ENCODE measurements at regions not wholly inside any gene's neighbourhood (a gene's known extent, or its start where the extent isn't known, plus 50 kb on each side); places are given as distances from the start of the nearest gene placed in this dataset.

GRCh38 chr4:110988722-110989121 lies 365.8 kb upstream of the PITX2 start:
- Histone ChIP-seq H3K4me3 (ENCODE audit: low read length in 3 of 3) (peak overlapping the region in 1 of 3 donors; percentile 2), H3K9me3 (ENCODE audit: control insufficient read depth in 3 of 3, low read length in 3 of 3) (no peaks in the 10 kb centered on the region), H3K27me3 (ENCODE audit: control insufficient read depth in 3 of 3, insufficient read depth in 3 of 3, low read length in 3 of 3) (no peaks in the 10 kb centered on the region), H3K27ac (ENCODE audit: low read depth, low read length) (no peak overlapping the region), H3K4me1 (ENCODE audit: control insufficient read depth in 3 of 3, insufficient read depth in 3 of 3, low read length in 3 of 3) (peaks cover 0 to 4% (median 0%) of the 10 kb centered on the region in 3 donors), H3K36me3 (ENCODE audit: control insufficient read depth in 3 of 3, insufficient read depth in 3 of 3, low read length in 3 of 3) (no peaks in the 10 kb centered on the region), H3K9ac (ENCODE audit: low read depth in 1 of 3, low read length in 3 of 3) (peak overlapping the region in 1 of 3 donors; percentile 36)

GRCh38 chr4:110989125-110989524 lies 366.2 kb upstream of the PITX2 start:
- Histone ChIP-seq H3K27ac (ENCODE audit: low read depth, low read length) (no peak overlapping the region), H3K9me3 (ENCODE audit: control insufficient read depth in 3 of 3, low read length in 3 of 3) (no peaks in the 10 kb centered on the region), H3K36me3 (ENCODE audit: control insufficient read depth in 3 of 3, insufficient read depth in 3 of 3, low read length in 3 of 3) (no peaks in the 10 kb centered on the region), H3K4me1 (ENCODE audit: control insufficient read depth in 3 of 3, insufficient read depth in 3 of 3, low read length in 3 of 3) (peaks cover 0 to 4% (median 0%) of the 10 kb centered on the region in 3 donors), H3K27me3 (ENCODE audit: control insufficient read depth in 3 of 3, insufficient read depth in 3 of 3, low read length in 3 of 3) (no peaks in the 10 kb centered on the region), H3K4me3 (ENCODE audit: low read length in 3 of 3) (no peak overlapping the region), H3K9ac (ENCODE audit: low read depth in 1 of 3, low read length in 3 of 3) (no peak overlapping the region)

- Histone ChIP-seq H3K4me1 (ENCODE audit: control insufficient read depth in 3 of 3, insufficient read depth in 3 of 3, low read length in 3 of 3) (no peaks in the 10 kb centered on the region), H3K9me3 (ENCODE audit: control insufficient read depth in 3 of 3, low read length in 3 of 3) (no peaks in the 10 kb centered on the region), H3K9ac (ENCODE audit: low read depth in 1 of 3, low read length in 3 of 3) (no peak overlapping the region), H3K4me3 (ENCODE audit: low read length in 3 of 3) (no peak overlapping the region), H3K27me3 (ENCODE audit: control insufficient read depth in 3 of 3, insufficient read depth in 3 of 3, low read length in 3 of 3) (no peaks in the 10 kb centered on the region), H3K27ac (ENCODE audit: low read depth, low read length) (no peak overlapping the region), H3K36me3 (ENCODE audit: control insufficient read depth in 3 of 3, insufficient read depth in 3 of 3, low read length in 3 of 3) (no peaks in the 10 kb centered on the region)
These were observed 371.9 kb upstream of the PITX2 start for GRCh38 chr4:110994781-110995180.

GRCh38 chr4:110998320-110998719 lies 375.4 kb upstream of the PITX2 start:
- no peaks in the 10 kb centered on the region for H3K9me3 ChIP-seq (ENCODE audit: control insufficient read depth in 3 of 3, low read length in 3 of 3)
- H3K9ac ChIP-seq (ENCODE audit: low read depth in 1 of 3, low read length in 3 of 3): no peak overlapping the region
- H3K27ac ChIP-seq (ENCODE audit: low read depth, low read length): no peak overlapping the region
- H3K4me1 ChIP-seq (ENCODE audit: control insufficient read depth in 3 of 3, insufficient read depth in 3 of 3, low read length in 3 of 3): no peaks in the 10 kb centered on the region
- no peaks in the 10 kb centered on the region for H3K27me3 ChIP-seq (ENCODE audit: control insufficient read depth in 3 of 3, insufficient read depth in 3 of 3, low read length in 3 of 3)
- H3K36me3 ChIP-seq (ENCODE audit: control insufficient read depth in 3 of 3, insufficient read depth in 3 of 3, low read length in 3 of 3): no peaks in the 10 kb centered on the region
- H3K4me3 ChIP-seq (ENCODE audit: low read length in 3 of 3): no peak overlapping the region

GRCh38 chr4:111011458-111011857 lies 388.6 kb upstream of the PITX2 start:
- Histone ChIP-seq H3K4me1 (ENCODE audit: control insufficient read depth in 3 of 3, insufficient read depth in 3 of 3, low read length in 3 of 3) (no peaks in the 10 kb centered on the region), H3K36me3 (ENCODE audit: control insufficient read depth in 3 of 3, insufficient read depth in 3 of 3, low read length in 3 of 3) (no peaks in the 10 kb centered on the region), H3K27ac (ENCODE audit: low read depth, low read length) (no peak overlapping the region), H3K4me3 (ENCODE audit: low read length in 3 of 3) (no peak overlapping the region), H3K9me3 (ENCODE audit: control insufficient read depth in 3 of 3, low read length in 3 of 3) (no peaks in the 10 kb centered on the region), H3K9ac (ENCODE audit: low read depth in 1 of 3, low read length in 3 of 3) (no peak overlapping the region), H3K27me3 (ENCODE audit: control insufficient read depth in 3 of 3, insufficient read depth in 3 of 3, low read length in 3 of 3) (no peaks in the 10 kb centered on the region)

- Histone ChIP-seq H3K4me3 (ENCODE audit: low read length in 3 of 3) (no peak overlapping the region), H3K27ac (ENCODE audit: low read depth, low read length) (no peak overlapping the region), H3K9ac (ENCODE audit: low read depth in 1 of 3, low read length in 3 of 3) (no peak overlapping the region), H3K36me3 (ENCODE audit: control insufficient read depth in 3 of 3, insufficient read depth in 3 of 3, low read length in 3 of 3) (no peaks in the 10 kb centered on the region), H3K4me1 (ENCODE audit: control insufficient read depth in 3 of 3, insufficient read depth in 3 of 3, low read length in 3 of 3) (no peaks in the 10 kb centered on the region), H3K27me3 (ENCODE audit: control insufficient read depth in 3 of 3, insufficient read depth in 3 of 3, low read length in 3 of 3) (no peaks in the 10 kb centered on the region), H3K9me3 (ENCODE audit: control insufficient read depth in 3 of 3, low read length in 3 of 3) (no peaks in the 10 kb centered on the region)
These were observed 391.0 kb upstream of the PITX2 start for GRCh38 chr4:111013846-111014245.

GRCh38 chr4:111014537-111014936 lies 391.7 kb upstream of the PITX2 start:
- Histone ChIP-seq H3K27ac (ENCODE audit: low read depth, low read length) (no peak overlapping the region), H3K27me3 (ENCODE audit: control insufficient read depth in 3 of 3, insufficient read depth in 3 of 3, low read length in 3 of 3) (no peaks in the 10 kb centered on the region), H3K9ac (ENCODE audit: low read depth in 1 of 3, low read length in 3 of 3) (no peak overlapping the region), H3K4me1 (ENCODE audit: control insufficient read depth in 3 of 3, insufficient read depth in 3 of 3, low read length in 3 of 3) (no peaks in the 10 kb centered on the region), H3K4me3 (ENCODE audit: low read length in 3 of 3) (no peak overlapping the region), H3K36me3 (ENCODE audit: control insufficient read depth in 3 of 3, insufficient read depth in 3 of 3, low read length in 3 of 3) (no peaks in the 10 kb centered on the region), H3K9me3 (ENCODE audit: control insufficient read depth in 3 of 3, low read length in 3 of 3) (no peaks in the 10 kb centered on the region)

- no peak overlapping the region for H3K4me3 ChIP-seq (ENCODE audit: low read length in 3 of 3)
- no peaks in the 10 kb centered on the region for H3K9me3 ChIP-seq (ENCODE audit: control insufficient read depth in 3 of 3, low read length in 3 of 3)
- H3K9ac ChIP-seq (ENCODE audit: low read depth in 1 of 3, low read length in 3 of 3): no peak overlapping the region
- H3K27me3 ChIP-seq (ENCODE audit: control insufficient read depth in 3 of 3, insufficient read depth in 3 of 3, low read length in 3 of 3): no peaks in the 10 kb centered on the region
- no peak overlapping the region for H3K27ac ChIP-seq (ENCODE audit: low read depth, low read length)
- no peaks in the 10 kb centered on the region for H3K4me1 ChIP-seq (ENCODE audit: control insufficient read depth in 3 of 3, insufficient read depth in 3 of 3, low read length in 3 of 3)
- no peaks in the 10 kb centered on the region for H3K36me3 ChIP-seq (ENCODE audit: control insufficient read depth in 3 of 3, insufficient read depth in 3 of 3, low read length in 3 of 3)
These were observed 393.5 kb upstream of the PITX2 start for GRCh38 chr4:111016416-111016815.

- Histone ChIP-seq H3K4me1 (ENCODE audit: control insufficient read depth in 3 of 3, insufficient read depth in 3 of 3, low read length in 3 of 3) (no peaks in the 10 kb centered on the region), H3K36me3 (ENCODE audit: control insufficient read depth in 3 of 3, insufficient read depth in 3 of 3, low read length in 3 of 3) (no peaks in the 10 kb centered on the region), H3K27ac (ENCODE audit: low read depth, low read length) (no peak overlapping the region), H3K27me3 (ENCODE audit: control insufficient read depth in 3 of 3, insufficient read depth in 3 of 3, low read length in 3 of 3) (no peaks in the 10 kb centered on the region), H3K4me3 (ENCODE audit: low read length in 3 of 3) (no peak overlapping the region), H3K9ac (ENCODE audit: low read depth in 1 of 3, low read length in 3 of 3) (no peak overlapping the region), H3K9me3 (ENCODE audit: control insufficient read depth in 3 of 3, low read length in 3 of 3) (no peaks in the 10 kb centered on the region)
These were observed 395.3 kb upstream of the PITX2 start for GRCh38 chr4:111018216-111018615.

- Histone ChIP-seq H3K4me1 (ENCODE audit: control insufficient read depth in 3 of 3, insufficient read depth in 3 of 3, low read length in 3 of 3) (no peaks in the 10 kb centered on the region), H3K27me3 (ENCODE audit: control insufficient read depth in 3 of 3, insufficient read depth in 3 of 3, low read length in 3 of 3) (no peaks in the 10 kb centered on the region), H3K4me3 (ENCODE audit: low read length in 3 of 3) (no peak overlapping the region), H3K9ac (ENCODE audit: low read depth in 1 of 3, low read length in 3 of 3) (no peak overlapping the region), H3K9me3 (ENCODE audit: control insufficient read depth in 3 of 3, low read length in 3 of 3) (no peaks in the 10 kb centered on the region), H3K36me3 (ENCODE audit: control insufficient read depth in 3 of 3, insufficient read depth in 3 of 3, low read length in 3 of 3) (no peaks in the 10 kb centered on the region), H3K27ac (ENCODE audit: low read depth, low read length) (no peak overlapping the region)
These were observed 397.6 kb upstream of the PITX2 start for GRCh38 chr4:111020476-111020875.

GRCh38 chr4:111020961-111021360 lies 398.1 kb upstream of the PITX2 start:
- Histone ChIP-seq H3K9me3 (ENCODE audit: control insufficient read depth in 3 of 3, low read length in 3 of 3) (no peaks in the 10 kb centered on the region), H3K9ac (ENCODE audit: low read depth in 1 of 3, low read length in 3 of 3) (no peak overlapping the region), H3K36me3 (ENCODE audit: control insufficient read depth in 3 of 3, insufficient read depth in 3 of 3, low read length in 3 of 3) (no peaks in the 10 kb centered on the region), H3K4me1 (ENCODE audit: control insufficient read depth in 3 of 3, insufficient read depth in 3 of 3, low read length in 3 of 3) (no peaks in the 10 kb centered on the region), H3K27ac (ENCODE audit: low read depth, low read length) (no peak overlapping the region), H3K4me3 (ENCODE audit: low read length in 3 of 3) (no peak overlapping the region), H3K27me3 (ENCODE audit: control insufficient read depth in 3 of 3, insufficient read depth in 3 of 3, low read length in 3 of 3) (no peaks in the 10 kb centered on the region)
